B cell (primary cell): ENCODE measurements at regions not wholly inside any gene's neighbourhood (a gene's known extent, or its start where the extent isn't known, plus 50 kb on each side); places are given as distances from the start of the nearest gene placed in this dataset.

Experiments
- CTCF ChIP-seq: fragments of 200-600 bp; IDR thresholded peaks from one replicate; pipeline ENCODE4 v1.8.0; 2022; ENCODE audit warnings: antibody characterized with exemption, mild to moderate bottlenecking
- EZH2 ChIP-seq: IDR thresholded peaks from 2 replicates; pipeline ENCODE4 v1.6.1; 2012; ENCODE audit warnings: borderline replicate concordance, low read depth, mild to moderate bottlenecking, moderate library complexity, low read length; ENCODE audit not compliant: insufficient read depth, poor library complexity, severe bottlenecking

DNA sequence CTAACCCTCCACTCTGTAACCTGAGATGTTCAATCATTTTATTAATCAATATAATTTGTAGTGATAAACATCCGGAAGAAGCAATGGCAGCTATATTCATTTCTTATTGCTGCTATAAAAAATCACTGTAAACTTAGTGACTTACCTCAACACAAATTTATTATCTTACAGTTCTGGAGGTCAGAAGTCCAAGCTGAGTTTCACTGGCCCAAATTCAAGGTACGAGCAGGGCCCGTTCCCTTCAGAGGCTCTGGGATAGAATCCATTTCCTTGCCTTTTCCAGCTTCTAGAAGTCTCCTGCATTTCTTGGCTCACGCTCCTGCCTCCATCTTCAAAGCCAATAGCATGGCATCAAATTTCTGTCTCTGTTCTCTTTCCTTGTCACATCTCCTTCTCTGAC lies 279.5 kb upstream of the SP8 start:
- TF ChIP-seq EZH2 (no peak), CTCF (no peak)
